ENCODE measurements at regions not wholly inside any gene's neighbourhood (a gene's known extent, or its start where the extent isn't known, plus 50 kb on each side); places are given as distances from the start of the nearest gene placed in this dataset.

GRCh38 chr1:163821679-163822078, 499.9 kb downstream of the NUF2 start:
- no peak for DNase-seq (ENCODE audit: extremely low spot score)
- ChIA-PET POLR2A (no interaction called here), CTCF (no interaction called here)
- TF ChIP-seq CTCF (IDR thresholded peaks at IDR 0.05; ENCODE audit: control extremely low read depth, extremely low read depth, low read depth, missing control alignments), result no peak

- CTCF ChIA-PET, result no interaction called here
- POLR2A ChIA-PET, result no interaction called here
Observed at GRCh38 chr1:163823017-163823416, 501.3 kb downstream of the NUF2 start.

GRCh38 chr1:163824006-163824405, 502.3 kb downstream of the NUF2 start:
- ChIA-PET POLR2A (no interaction called here), CTCF (no interaction called here)
- no peak for TF ChIP-seq CTCF (IDR thresholded peaks at IDR 0.05; ENCODE audit: control extremely low read depth, extremely low read depth, low read depth, missing control alignments)
- DNase-seq (ENCODE audit: extremely low spot score), result no peak

More at GRCh38 chr1:163823017-163823416, 501.3 kb downstream of the NUF2 start:
- no peak for TF ChIP-seq CTCF (IDR thresholded peaks at IDR 0.05; ENCODE audit: control extremely low read depth, extremely low read depth, low read depth, missing control alignments)
- no peak for DNase-seq (ENCODE audit: extremely low spot score)

- no peak for TF ChIP-seq CTCF (IDR thresholded peaks at IDR 0.05; ENCODE audit: control extremely low read depth, extremely low read depth, low read depth, missing control alignments)
Observed at GRCh38 chr1:163824490-163824889, 502.7 kb downstream of the NUF2 start.

GRCh38 chr1:163826500-163826899, 504.7 kb downstream of the NUF2 start:
- DNase-seq (ENCODE audit: extremely low spot score), result no peak
- no peak for TF ChIP-seq CTCF (IDR thresholded peaks at IDR 0.05; ENCODE audit: control extremely low read depth, extremely low read depth, low read depth, missing control alignments)
- ChIA-PET POLR2A (no interaction called here), CTCF (interaction anchor here (1.2 to 1.3 kb wide), 2 partner anchors 17 to 43 kb away, joined by 3 to 4 read pairs; no protein-coding TSS in a partner anchor)

More at GRCh38 chr1:163824490-163824889, 502.7 kb downstream of the NUF2 start:
- ChIA-PET POLR2A (no interaction called here), CTCF (no interaction called here)
- DNase-seq (ENCODE audit: extremely low spot score), result no peak

- DNase-seq (ENCODE audit: extremely low spot score), result no peak
- POLR2A ChIA-PET, result no interaction called here
- TF ChIP-seq CTCF (IDR thresholded peaks at IDR 0.05; ENCODE audit: control extremely low read depth, extremely low read depth, low read depth, missing control alignments), result no peak
- CTCF ChIA-PET, result no interaction called here
Observed at GRCh38 chr1:163834778-163835177, 513.0 kb downstream of the NUF2 start.

DNA sequence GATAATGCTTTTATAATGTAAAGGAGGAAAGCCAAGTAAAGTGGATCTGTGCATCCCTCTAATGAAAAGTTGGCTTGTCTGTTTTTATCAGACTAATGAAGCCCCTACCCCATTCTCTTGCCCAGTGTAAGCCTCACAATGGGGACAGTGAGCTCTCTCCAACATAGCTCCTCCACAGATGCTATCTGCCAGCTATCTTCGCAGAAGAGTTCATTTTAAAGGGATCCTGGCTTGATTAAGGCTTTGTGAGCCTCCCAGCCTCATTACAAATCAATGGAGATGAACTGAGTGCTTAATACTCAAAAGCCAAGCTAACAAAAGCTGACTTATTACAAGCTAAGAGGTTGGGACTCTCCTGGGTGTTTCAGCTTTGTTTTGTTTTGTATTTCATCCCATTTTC, 514.7 kb downstream of the NUF2 start:
- DNase-seq (ENCODE audit: extremely low spot score), result no peak
- ChIA-PET POLR2A (no interaction called here), CTCF (no interaction called here)
- TF ChIP-seq CTCF (IDR thresholded peaks at IDR 0.05; ENCODE audit: control extremely low read depth, extremely low read depth, low read depth, missing control alignments), result no peak
